CD14-positive monocyte (primary cell): ENCODE measurements at regions not wholly inside any gene's neighbourhood (a gene's known extent, or its start where the extent isn't known, plus 50 kb on each side); places are given as distances from the start of the nearest gene placed in this dataset.

ENCODE experiments used
- DNase-seq, 3 donors: peaks; one replicate each; pipeline ENCODE4 v3.0.0-alpha.2; 2011 to 2022
- H2AFZ ChIP-seq: 2 replicates; pipeline ENCODE4 v1.6.0; 2012; ENCODE audit warnings: mild to moderate bottlenecking, low read depth, low read length, inconsistent platforms; ENCODE audit not compliant: insufficient read depth, poor library complexity, severe bottlenecking
- H3K27ac ChIP-seq, 2 donors: 1 replicate in 1 of 2; 2 replicates in 1 of 2; pipeline ENCODE4 v1.5.1; 2012 to 2013; ENCODE audit warnings: low read length in 2 of 2, control low read depth in 1 of 2, inconsistent platforms in 1 of 2, low read depth in 1 of 2, mild to moderate bottlenecking in 1 of 2
- H3K27me3 ChIP-seq, 2 donors: one replicate each; pipeline versions ENCODE4 v1.6.0 to v1.6.1; 2011 to 2013; ENCODE audit warnings: low read length in 2 of 2; ENCODE audit not compliant: control insufficient read depth in 2 of 2, insufficient read depth in 2 of 2
- H3K36me3 ChIP-seq, 2 donors: replicated peaks in 1 of 2; 1 replicate in 1 of 2; 2 replicates in 1 of 2; pipeline versions ENCODE4 v1.5.1 to v1.6.1; 2012 to 2013; ENCODE audit warnings: low read length in 2 of 2, control low read depth in 1 of 2, inconsistent platforms in 1 of 2, mild to moderate bottlenecking in 1 of 2; ENCODE audit not compliant: insufficient read depth in 2 of 2, control insufficient read depth in 1 of 2
- H3K4me1 ChIP-seq, 2 donors: 1 replicate in 1 of 2; 2 replicates in 1 of 2; pipeline versions ENCODE4 v1.5.1 to v1.6.1; 2012 to 2013; ENCODE audit warnings: low read length in 2 of 2, control low read depth in 1 of 2, inconsistent platforms in 1 of 2, mild to moderate bottlenecking in 1 of 2, moderate library complexity in 1 of 2; ENCODE audit not compliant: insufficient read depth in 2 of 2, control insufficient read depth in 1 of 2
- H3K4me2 ChIP-seq: replicated peaks from 2 replicates; pipeline ENCODE3; 2012; ENCODE audit warnings: low read length, moderate library complexity, mild to moderate bottlenecking; ENCODE audit not compliant: poor library complexity, severe bottlenecking; ENCODE audit errors: extremely low read depth
- H3K4me3 ChIP-seq, 3 experiments: fragments of 200-600 bp in 1 of 3; sonication (generic) in 1 of 3; replicated peaks in 1 of 3; 1 replicate in 2 of 3; 2 replicates in 1 of 3; pipeline ENCODE4 v1.5.1; 2011 to 2013; ENCODE audit warnings: low read length in 3 of 3, mild to moderate bottlenecking in 3 of 3, control low read depth in 2 of 3, low read depth in 2 of 3, inconsistent platforms in 1 of 3, moderate library complexity in 1 of 3
- H3K79me2 ChIP-seq: 2 replicates; pipeline ENCODE4 v1.6.0; 2012; ENCODE audit warnings: mild to moderate bottlenecking, control low read depth, inconsistent platforms, low read length, moderate library complexity; ENCODE audit not compliant: insufficient read depth
- H3K9ac ChIP-seq: 2 replicates; pipeline ENCODE4 v1.6.0; 2017; ENCODE audit warnings: low read length, mild to moderate bottlenecking; ENCODE audit not compliant: insufficient read depth, poor library complexity, severe bottlenecking
- H3K9me3 ChIP-seq, 2 donors: replicated peaks in 1 of 2; 1 replicate in 1 of 2; 2 replicates in 1 of 2; pipeline versions ENCODE4 v1.5.1 to v1.6.1; 2012 to 2013; ENCODE audit warnings: low read length in 2 of 2, control low read depth in 1 of 2; ENCODE audit not compliant: control insufficient read depth in 1 of 2, insufficient read depth in 1 of 2
- H4K20me1 ChIP-seq: 2 replicates; pipeline ENCODE4 v1.6.0; 2012; ENCODE audit warnings: mild to moderate bottlenecking, low read length, control low read depth, moderate library complexity; ENCODE audit not compliant: insufficient read depth
- H3K27ac Mint-ChIP-seq, 7 donors: one replicate each; pipeline ENCODE4 v1.8.0; 2020; ENCODE audit warnings: mild to moderate bottlenecking in 7 of 7, mixed read lengths in 7 of 7, moderate library complexity in 6 of 7, inconsistent platforms in 2 of 7
- H3K27me3 Mint-ChIP-seq, 3 donors: one replicate each; pipeline ENCODE4 v1.8.0; 2021 to 2022; ENCODE audit warnings: low read depth in 3 of 3, mild to moderate bottlenecking in 3 of 3, mixed read lengths in 3 of 3, moderate library complexity in 3 of 3, inconsistent platforms in 1 of 3
- H3K36me3 Mint-ChIP-seq, 2 donors: one replicate each; pipeline ENCODE4 v1.8.0; 2020; ENCODE audit warnings: mixed read lengths in 2 of 2, inconsistent platforms in 1 of 2, mild to moderate bottlenecking in 1 of 2
- H3K4me1 Mint-ChIP-seq: one replicate; pipeline ENCODE4 v1.8.0; 2020; ENCODE audit warnings: mild to moderate bottlenecking, mixed read lengths
- H3K4me3 Mint-ChIP-seq, 2 donors: one replicate each; pipeline ENCODE4 v1.8.0; 2020; ENCODE audit warnings: mild to moderate bottlenecking in 2 of 2, mixed read lengths in 2 of 2, moderate library complexity in 1 of 2
- H3K9me3 Mint-ChIP-seq, 7 donors: one replicate each; pipeline ENCODE4 v1.8.0; 2020 to 2022; ENCODE audit warnings: mixed read lengths in 7 of 7, mild to moderate bottlenecking in 6 of 7, moderate library complexity in 6 of 7, inconsistent platforms in 2 of 7
- CTCF ChIP-seq: fragments of 200-600 bp; IDR thresholded peaks from one replicate; pipeline ENCODE4 v1.8.0; 2022; ENCODE audit warnings: antibody characterized with exemption, mild to moderate bottlenecking
- WGBS: methylation state at CpG from one replicate; pipeline ENCODE4 v1.1.5; 2013; ENCODE audit warnings: missing lambda C conversion rate; ENCODE audit not compliant: insufficient coverage; 5-methylcytosine and 5-hydroxymethylcytosine counted together
- intact Hi-C, 2 donors: fragments of 100-400 bp; cut with micrococcal nuclease; formaldehyde crosslinking; loops; one replicate each; pipeline versions ENCODE4 v1.15.0 to v1.15.1; 2023

GRCh38 chr16:11482946-11483748 is 103.6 kb downstream of the LITAF start:
- 100% methylated on average over 1 of the region's 6 CpGs for WGBS
- Histone ChIP-seq H3K4me1 (no peaks in the 10 kb centered on the region), H3K27ac (no peak overlapping the region), H3K4me2 (no peak overlapping the region), H3K79me2 (no peaks in the 10 kb centered on the region), H3K36me3 (no peaks in the 10 kb centered on the region), H4K20me1 (no peaks in the 10 kb centered on the region), H2AFZ (no peak overlapping the region), H3K9ac (no peak overlapping the region), H3K27me3 (no peaks in the 10 kb centered on the region), H3K4me3 (no peak overlapping the region), H3K9me3 (peaks cover 15 to 24% of the 10 kb centered on the region in 2 donors)
- TF ChIP-seq CTCF, result no peak
- intact Hi-C loops, result no loop called here
- Mint-ChIP-seq H3K4me1 (no peaks in the 10 kb centered on the region), H3K27ac (no peak overlapping the region), H3K9me3 (peaks cover 20 to 49% (median 35%) of the 10 kb centered on the region in 7 donors), H3K36me3 (no peaks in the 10 kb centered on the region), H3K27me3 (peaks cover 0 to 2% (median 0%) of the 10 kb centered on the region in 3 donors), H3K4me3 (no peak overlapping the region)
- no peak for DNase-seq

GRCh38 chr16:11484691-11485258 is 101.9 kb downstream of the LITAF start:
- Histone ChIP-seq H4K20me1 (no peaks in the 10 kb centered on the region), H3K36me3 (no peaks in the 10 kb centered on the region), H3K27me3 (no peaks in the 10 kb centered on the region), H2AFZ (no peak overlapping the region), H3K27ac (no peak overlapping the region), H3K9me3 (peaks cover 15 to 20% of the 10 kb centered on the region in 2 donors), H3K4me1 (no peaks in the 10 kb centered on the region), H3K4me3 (no peak overlapping the region), H3K79me2 (no peaks in the 10 kb centered on the region), H3K9ac (no peak overlapping the region), H3K4me2 (no peak overlapping the region)
- no peak for TF ChIP-seq CTCF
- Mint-ChIP-seq H3K36me3 (no peaks in the 10 kb centered on the region), H3K4me1 (no peaks in the 10 kb centered on the region), H3K27ac (no peak overlapping the region), H3K27me3 (peaks cover 0 to 2% (median 0%) of the 10 kb centered on the region in 3 donors), H3K4me3 (no peak overlapping the region), H3K9me3 (peaks cover 20 to 43% (median 32%) of the 10 kb centered on the region in 7 donors)
- WGBS, result 86% methylated on average over 4 of the region's 8 CpGs
- no peak for DNase-seq
- intact Hi-C loops, result no loop called here
